ENCODE measurements at regions not wholly inside any gene's neighbourhood (a gene's known extent, or its start where the extent isn't known, plus 50 kb on each side); places are given as distances from the start of the nearest gene placed in this dataset.

GRCh38 chr1:30492451-30492850 lies 230.9 kb downstream of the MATN1 start:
- H3K4me3 ChIP-seq (replicated peaks; ENCODE audit: low read depth, low read length), result no peak overlapping the region
- no peak for TF ChIP-seq CTCF (IDR thresholded peaks at IDR 0.05; ENCODE audit: low read length, missing control alignments)
- no peak for DNase-seq (ENCODE audit: low read depth)

- no peak for TF ChIP-seq CTCF (IDR thresholded peaks at IDR 0.05; ENCODE audit: low read length, missing control alignments)
- DNase-seq (ENCODE audit: low read depth), result no peak
- H3K4me3 ChIP-seq (replicated peaks; ENCODE audit: low read depth, low read length), result no peak overlapping the region
These were observed 231.6 kb downstream of the MATN1 start for GRCh38 chr1:30491831-30492230.

GRCh38 chr1:30490554-30491053 lies 232.8 kb downstream of the MATN1 start:
- no peak for TF ChIP-seq CTCF (IDR thresholded peaks at IDR 0.05; ENCODE audit: low read length, missing control alignments)
- H3K4me3 ChIP-seq (replicated peaks; ENCODE audit: low read depth, low read length), result no peak overlapping the region
- no peak for DNase-seq (ENCODE audit: low read depth)

GRCh38 chr1:30489737-30490389 lies 233.5 kb downstream of the MATN1 start:
- TF ChIP-seq CTCF (IDR thresholded peaks at IDR 0.05; ENCODE audit: low read length, missing control alignments), result no peak
- DNase-seq (ENCODE audit: low read depth), result no peak
- no peak overlapping the region for H3K4me3 ChIP-seq (replicated peaks; ENCODE audit: low read depth, low read length)

GRCh38 chr1:30488324-30488913 lies 235.0 kb downstream of the MATN1 start:
- no peak for TF ChIP-seq CTCF (IDR thresholded peaks at IDR 0.05; ENCODE audit: low read length, missing control alignments)
- no peak overlapping the region for H3K4me3 ChIP-seq (replicated peaks; ENCODE audit: low read depth, low read length)
- DNase-seq (ENCODE audit: low read depth), result no peak

- TF ChIP-seq CTCF (IDR thresholded peaks at IDR 0.05; ENCODE audit: low read length, missing control alignments), result no peak
- no peak overlapping the region for H3K4me3 ChIP-seq (replicated peaks; ENCODE audit: low read depth, low read length)
- DNase-seq (ENCODE audit: low read depth), result no peak
These were observed 236.3 kb downstream of the MATN1 start for GRCh38 chr1:30487042-30487441.

- no peak for DNase-seq (ENCODE audit: low read depth)
- H3K4me3 ChIP-seq (replicated peaks; ENCODE audit: low read depth, low read length), result no peak overlapping the region
- no peak for TF ChIP-seq CTCF (IDR thresholded peaks at IDR 0.05; ENCODE audit: low read length, missing control alignments)
These were observed 238.3 kb downstream of the MATN1 start for GRCh38 chr1:30485072-30485471.

Measured in fibroblast of pulmonary artery (primary cell).